ENCODE measurements at regions not wholly inside any gene's neighbourhood (a gene's known extent, or its start where the extent isn't known, plus 50 kb on each side); places are given as distances from the start of the nearest gene placed in this dataset.
A peak's percentile ranks its signal among the peaks of the same experiment; 100 is the strongest.
"Not testable (repeated sequence)": the region's sequence is repeated elsewhere in the genome, so short reads cannot be mapped to it uniquely, and the experiment has no call there.

DNA sequence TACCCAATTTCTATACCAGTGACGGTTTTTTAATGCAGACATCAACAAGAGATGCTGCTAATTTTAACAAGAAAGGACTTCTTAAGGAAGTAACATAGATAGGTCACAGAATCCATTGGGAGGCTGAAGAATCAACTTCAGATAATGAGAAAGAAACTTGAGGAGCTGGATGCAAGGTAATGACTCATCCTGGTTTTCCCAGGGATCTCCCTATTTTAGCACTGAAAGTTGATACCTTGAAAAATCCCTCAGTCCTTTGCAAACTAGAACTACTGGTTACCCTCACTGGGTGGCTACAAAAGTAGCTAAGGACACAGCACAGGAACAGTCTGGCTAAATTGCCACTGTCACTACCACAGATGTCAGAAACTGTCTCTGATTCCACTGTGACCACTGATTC, 561.9 kb downstream of the FLRT2 start:
- DNase-seq = no peak
- no peak for ATAC-seq (replicated peaks)
- H3K9me3 Mint-ChIP-seq = peaks cover 0 to 3% of the 10 kb centered on the region in 2 donors

DNA sequence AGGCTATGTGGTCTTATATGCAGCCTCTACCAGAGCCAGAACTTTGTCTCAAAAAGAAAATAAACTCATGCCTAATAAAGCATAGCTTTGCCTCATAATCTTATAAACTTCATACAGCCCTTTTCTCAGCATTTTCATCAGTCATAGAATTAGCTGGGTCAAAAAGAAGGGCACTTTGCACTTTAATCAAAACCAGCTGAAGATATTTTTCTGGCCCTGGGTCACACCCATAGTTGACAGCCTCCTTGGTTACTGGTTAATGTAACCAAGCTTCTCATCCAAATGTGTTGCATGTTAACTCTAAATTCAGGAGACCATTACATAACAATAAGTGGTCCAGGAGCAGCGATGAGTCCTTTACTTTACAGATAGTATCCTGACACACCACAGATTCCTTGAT, 558.2 kb downstream of the FLRT2 start:
- peaks cover 1 to 3% of the 10 kb centered on the region in 2 donors for H3K36me3 Mint-ChIP-seq
- ATAC-seq (replicated peaks) (no peak), DNase-seq (no peak)
- H3K4me1 Mint-ChIP-seq = peaks cover 6 to 15% of the 10 kb centered on the region in 2 donors
- no peaks in the 10 kb centered on the region for H3K27me3 Mint-ChIP-seq
- no peak overlapping the region for H3K4me3 Mint-ChIP-seq
- H3K9me3 Mint-ChIP-seq = peaks cover under 1 to 2% of the 10 kb centered on the region in 2 donors
- no peak overlapping the region for H3K27ac Mint-ChIP-seq

More for the DNA sequence above, 561.9 kb downstream of the FLRT2 start:
- no peak overlapping the region for H3K27ac Mint-ChIP-seq
- H3K27me3 Mint-ChIP-seq = no peaks in the 10 kb centered on the region
- no peaks in the 10 kb centered on the region for H3K4me1 Mint-ChIP-seq
- H3K4me3 Mint-ChIP-seq = no peak overlapping the region
- H3K36me3 Mint-ChIP-seq = peaks cover 0 to 3% of the 10 kb centered on the region in 2 donors

GRCh38 chr14:86087377-86087776, 557.4 kb downstream of the FLRT2 start:
- peaks cover 4 to 5% of the 10 kb centered on the region in 2 donors for H3K9me3 Mint-ChIP-seq
- DNase-seq = no peak

GRCh38 chr14:86086962-86087361, 557.0 kb downstream of the FLRT2 start:
- peaks cover 5 to 6% of the 10 kb centered on the region in 2 donors for H3K36me3 Mint-ChIP-seq
- no peak overlapping the region for H3K4me3 Mint-ChIP-seq
- ATAC-seq (replicated peaks) = no peak
- H3K27me3 Mint-ChIP-seq = no peaks in the 10 kb centered on the region
- peaks cover 7 to 18% of the 10 kb centered on the region in 2 donors for H3K4me1 Mint-ChIP-seq
- H3K9me3 Mint-ChIP-seq = peaks cover 4% of the 10 kb centered on the region in 2 donors
- H3K27ac Mint-ChIP-seq = no peak overlapping the region
- DNase-seq = no peak

More at GRCh38 chr14:86087377-86087776, 557.4 kb downstream of the FLRT2 start:
- H3K27me3 Mint-ChIP-seq = no peaks in the 10 kb centered on the region
- peaks cover 7 to 18% of the 10 kb centered on the region in 2 donors for H3K4me1 Mint-ChIP-seq
- H3K4me3 Mint-ChIP-seq = no peak overlapping the region
- no peak overlapping the region for H3K27ac Mint-ChIP-seq
- H3K36me3 Mint-ChIP-seq = peaks cover 3 to 4% of the 10 kb centered on the region in 2 donors
- no peak for ATAC-seq (replicated peaks)

- DNase-seq = no peak
- peaks cover 7 to 8% of the 10 kb centered on the region in 2 donors for H3K9me3 Mint-ChIP-seq
- H3K27ac Mint-ChIP-seq = no peak overlapping the region
- H3K27me3 Mint-ChIP-seq = no peaks in the 10 kb centered on the region
- H3K4me3 Mint-ChIP-seq = no peak overlapping the region
- peaks cover 7 to 18% of the 10 kb centered on the region in 2 donors for H3K4me1 Mint-ChIP-seq
- H3K36me3 Mint-ChIP-seq = peaks cover 9 to 10% of the 10 kb centered on the region in 2 donors
- peak in 1 of 2 donors; percentile 29 for ATAC-seq (replicated peaks)
Measured at GRCh38 chr14:86084097-86084496, 554.2 kb downstream of the FLRT2 start.

DNA sequence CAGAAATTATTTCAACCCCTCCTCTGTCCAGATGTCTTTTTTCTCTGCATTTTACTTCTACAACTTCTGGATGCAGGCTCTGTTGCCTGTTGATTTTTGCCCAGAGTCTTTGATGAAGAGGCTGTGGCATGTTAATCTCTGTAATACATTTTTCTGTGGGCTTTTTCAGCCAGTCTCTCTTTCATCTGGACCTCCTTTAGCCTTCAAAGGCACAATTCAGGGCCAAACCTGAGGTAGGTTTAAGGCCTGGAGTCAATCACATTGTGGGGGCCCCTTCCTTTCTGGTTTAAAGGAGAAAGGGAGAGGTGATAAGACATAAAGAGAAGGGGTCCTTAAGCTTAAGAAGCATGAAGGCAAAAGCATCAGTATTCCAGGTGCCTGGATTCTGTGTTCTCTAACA, 553.7 kb downstream of the FLRT2 start:
- Mint-ChIP-seq H3K4me1 (peaks cover 7 to 18% of the 10 kb centered on the region in 2 donors), H3K36me3 (peaks cover 9 to 13% of the 10 kb centered on the region in 2 donors), H3K27ac (no peak overlapping the region), H3K27me3 (no peaks in the 10 kb centered on the region), H3K4me3 (no peak overlapping the region), H3K9me3 (peaks cover 8% of the 10 kb centered on the region in 2 donors)
- no peak for ATAC-seq (replicated peaks)
- no peak for DNase-seq

GRCh38 chr14:86072116-86072894, 542.4 kb downstream of the FLRT2 start:
- Mint-ChIP-seq H3K27me3 (no peaks in the 10 kb centered on the region), H3K4me1 (peaks cover 5 to 6% of the 10 kb centered on the region in 2 donors)

DNA sequence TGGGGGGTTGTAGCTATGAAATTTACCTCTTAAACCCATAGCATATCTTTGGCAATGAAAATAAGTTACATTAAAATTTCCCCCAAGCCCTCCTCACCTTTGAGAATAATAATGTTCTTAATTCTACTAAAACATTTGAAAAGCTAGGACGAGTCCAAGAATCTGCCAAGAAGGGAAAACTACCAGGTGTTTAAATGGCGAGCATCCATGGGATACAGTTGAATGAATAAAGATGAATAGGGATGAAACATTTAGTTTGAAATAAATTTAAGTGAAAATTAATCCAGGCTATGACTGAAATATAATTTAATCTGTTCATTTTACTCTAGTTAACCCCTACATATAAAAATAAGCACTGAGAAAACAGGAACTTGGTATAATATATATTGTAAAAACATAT, 536.7 kb downstream of the FLRT2 start:
- Mint-ChIP-seq H3K4me3 (no peak overlapping the region), H3K36me3 (no peaks in the 10 kb centered on the region), H3K27ac (no peak overlapping the region), H3K4me1 (peaks cover 0 to 2% of the 10 kb centered on the region in 2 donors), H3K9me3 (peaks cover 0 to 3% of the 10 kb centered on the region in 2 donors), H3K27me3 (no peaks in the 10 kb centered on the region)
- DNase-seq (no peak), ATAC-seq (replicated peaks) (no peak)

More at GRCh38 chr14:86072116-86072894, 542.4 kb downstream of the FLRT2 start:
- Mint-ChIP-seq H3K27ac (no peak overlapping the region), H3K9me3 (peaks cover 0 to 2% of the 10 kb centered on the region in 2 donors), H3K4me3 (no peak overlapping the region), H3K36me3 (peaks cover 0 to 3% of the 10 kb centered on the region in 2 donors)
- DNase-seq (no peak), ATAC-seq (replicated peaks) (no peak)

DNA sequence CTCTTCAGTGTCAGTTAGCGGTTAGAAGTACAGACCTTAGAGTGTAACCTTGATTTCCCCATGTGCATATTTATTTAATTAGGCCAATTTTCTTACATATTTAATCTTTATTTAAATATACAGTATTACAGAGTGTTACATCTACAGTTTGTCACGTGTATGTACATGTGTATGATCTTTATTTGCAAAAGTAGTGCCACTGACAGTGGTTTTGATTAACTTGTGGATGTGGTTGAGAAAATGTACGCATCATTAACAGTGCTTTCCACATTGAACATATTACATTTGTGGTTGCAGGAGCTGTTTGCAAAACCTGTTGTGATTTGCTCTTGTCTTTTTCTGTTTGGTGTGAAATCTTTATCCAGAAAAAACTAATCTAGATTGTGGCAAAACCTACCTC, 535.5 kb downstream of the FLRT2 start:
- Mint-ChIP-seq H3K36me3 (no peaks in the 10 kb centered on the region), H3K4me1 (no peaks in the 10 kb centered on the region), H3K9me3 (peaks cover 0 to 3% of the 10 kb centered on the region in 2 donors), H3K27ac (no peak overlapping the region), H3K4me3 (no peak overlapping the region), H3K27me3 (no peaks in the 10 kb centered on the region)
- DNase-seq (no peak), ATAC-seq (replicated peaks) (no peak)

GRCh38 chr14:86064595-86064994, 534.7 kb downstream of the FLRT2 start:
- not testable (repeated sequence) for H3K27me3 Mint-ChIP-seq; ATAC-seq (replicated peaks); H3K9me3 Mint-ChIP-seq; DNase-seq; H3K36me3 Mint-ChIP-seq; H3K27ac Mint-ChIP-seq; H3K4me1 Mint-ChIP-seq; H3K4me3 Mint-ChIP-seq

- H3K4me1 Mint-ChIP-seq = peaks cover 0 to 4% of the 10 kb centered on the region in 2 donors
- H3K9me3 Mint-ChIP-seq = peaks cover 0 to 9% of the 10 kb centered on the region in 2 donors
- no peak for DNase-seq
Measured at GRCh38 chr14:86057018-86057667, 527.2 kb downstream of the FLRT2 start.

GRCh38 chr14:86055512-86056075, 525.6 kb downstream of the FLRT2 start:
- no peak overlapping the region for H3K4me3 Mint-ChIP-seq
- no peaks in the 10 kb centered on the region for H3K27me3 Mint-ChIP-seq
- peak; percentile 38 to 48 for ATAC-seq (replicated peaks)
- peaks cover 0 to 4% of the 10 kb centered on the region in 2 donors for H3K4me1 Mint-ChIP-seq
- H3K27ac Mint-ChIP-seq = no peak overlapping the region
- peaks cover 0 to 9% of the 10 kb centered on the region in 2 donors for H3K9me3 Mint-ChIP-seq
- no peak for DNase-seq
- no peaks in the 10 kb centered on the region for H3K36me3 Mint-ChIP-seq

More at GRCh38 chr14:86057018-86057667, 527.2 kb downstream of the FLRT2 start:
- no peak for ATAC-seq (replicated peaks)
- Mint-ChIP-seq H3K27me3 (no peaks in the 10 kb centered on the region), H3K27ac (no peak overlapping the region), H3K4me3 (no peak overlapping the region), H3K36me3 (no peaks in the 10 kb centered on the region)

DNA sequence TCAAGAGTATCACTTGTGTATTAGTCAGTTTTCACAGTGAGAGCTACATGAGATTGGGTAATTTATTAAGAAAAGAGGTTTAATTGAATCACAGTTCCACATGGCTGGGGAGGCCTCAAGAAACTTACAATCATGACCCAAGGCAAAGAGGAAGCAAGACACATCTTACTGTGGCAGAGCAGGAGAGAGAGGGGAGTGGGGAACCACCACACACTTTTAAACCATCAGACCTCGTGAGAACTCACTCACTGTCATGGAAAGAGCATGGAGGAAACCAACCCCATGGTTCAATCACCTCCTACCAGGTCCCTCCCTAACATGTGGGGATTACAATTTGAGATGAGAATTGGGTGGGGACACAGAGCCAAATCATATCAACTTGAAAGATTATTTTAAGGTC, 522.9 kb downstream of the FLRT2 start:
- peaks cover 0 to 4% of the 10 kb centered on the region in 2 donors for H3K4me1 Mint-ChIP-seq
- H3K36me3 Mint-ChIP-seq = no peaks in the 10 kb centered on the region
- H3K27me3 Mint-ChIP-seq = no peaks in the 10 kb centered on the region
- H3K9me3 Mint-ChIP-seq = peaks cover 0 to 9% of the 10 kb centered on the region in 2 donors
- no peak overlapping the region for H3K27ac Mint-ChIP-seq
- DNase-seq = no peak
- ATAC-seq (replicated peaks) = peak; percentile 57 to 79
- no peak overlapping the region for H3K4me3 Mint-ChIP-seq

DNA sequence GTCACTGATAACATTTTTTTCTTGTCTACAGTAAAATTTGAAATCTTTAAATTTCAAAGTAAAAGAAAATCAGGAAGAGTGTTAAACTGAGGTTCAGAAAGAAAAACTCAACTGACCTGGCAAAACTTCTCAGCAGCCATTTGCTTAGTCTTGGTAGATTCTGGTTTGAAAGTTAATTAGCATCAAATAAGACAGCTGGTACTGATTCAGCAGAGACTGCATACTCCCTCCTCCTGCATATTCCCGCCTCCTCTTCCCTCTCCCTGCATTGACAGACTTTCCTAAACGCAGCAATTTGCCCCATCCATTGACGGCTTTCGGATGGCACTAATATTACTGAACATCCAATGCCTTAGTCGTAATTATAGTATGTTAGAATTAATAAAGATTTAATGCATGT, 520.8 kb downstream of the FLRT2 start:
- Mint-ChIP-seq H3K27ac (no peak overlapping the region), H3K36me3 (no peaks in the 10 kb centered on the region), H3K27me3 (no peaks in the 10 kb centered on the region), H3K9me3 (peaks cover 2 to 9% of the 10 kb centered on the region in 2 donors), H3K4me1 (peaks cover 0 to 4% of the 10 kb centered on the region in 2 donors), H3K4me3 (no peak overlapping the region)
- ATAC-seq (replicated peaks) = no peak
- DNase-seq = no peak
